Left ventricle myocardium inferior (tissue), 1 donor: ENCODE measurements at regions not wholly inside any gene's neighbourhood (a gene's known extent, or its start where the extent isn't known, plus 50 kb on each side); places are given as distances from the start of the nearest gene placed in this dataset.

Experiments used
- DNase-seq: peaks from one replicate; pipeline ENCODE4 v3.0.0-alpha.2; 2020
- H3K27ac ChIP-seq: fragments of 200-600 bp; replicated peaks from 2 replicates; pipeline ENCODE4 v1.8.0; 2021
- H3K27me3 ChIP-seq: fragments of 200-600 bp; 2 replicates; pipeline ENCODE4 v1.8.0; 2021; ENCODE audit warnings: low read depth
- H3K36me3 ChIP-seq: fragments of 200-600 bp; 2 replicates; pipeline ENCODE4 v1.8.0; 2021
- H3K4me1 ChIP-seq: fragments of 200-600 bp; 2 replicates; pipeline ENCODE4 v1.8.0; 2021
- H3K4me3 ChIP-seq: fragments of 200-600 bp; 2 replicates; pipeline ENCODE4 v1.8.0; 2021; ENCODE audit warnings: mild to moderate bottlenecking, moderate library complexity
- H3K9me3 ChIP-seq: fragments of 200-600 bp; replicated peaks from 2 replicates; pipeline ENCODE4 v1.8.0; 2021
- CTCF ChIP-seq: fragments of 200-600 bp; IDR thresholded peaks from 2 replicates; pipeline ENCODE4 v1.8.0; 2021; ENCODE audit warnings: antibody characterized with exemption, mild to moderate bottlenecking, borderline replicate concordance
- intact Hi-C: fragments of 100-400 bp; cut with micrococcal nuclease; formaldehyde crosslinking; loops from one replicate; pipeline ENCODE4 v1.11.0; 2022
- donor health status: DM: no; HTN: yes; CAD: no; lungs with severe emphysema.

DNA sequence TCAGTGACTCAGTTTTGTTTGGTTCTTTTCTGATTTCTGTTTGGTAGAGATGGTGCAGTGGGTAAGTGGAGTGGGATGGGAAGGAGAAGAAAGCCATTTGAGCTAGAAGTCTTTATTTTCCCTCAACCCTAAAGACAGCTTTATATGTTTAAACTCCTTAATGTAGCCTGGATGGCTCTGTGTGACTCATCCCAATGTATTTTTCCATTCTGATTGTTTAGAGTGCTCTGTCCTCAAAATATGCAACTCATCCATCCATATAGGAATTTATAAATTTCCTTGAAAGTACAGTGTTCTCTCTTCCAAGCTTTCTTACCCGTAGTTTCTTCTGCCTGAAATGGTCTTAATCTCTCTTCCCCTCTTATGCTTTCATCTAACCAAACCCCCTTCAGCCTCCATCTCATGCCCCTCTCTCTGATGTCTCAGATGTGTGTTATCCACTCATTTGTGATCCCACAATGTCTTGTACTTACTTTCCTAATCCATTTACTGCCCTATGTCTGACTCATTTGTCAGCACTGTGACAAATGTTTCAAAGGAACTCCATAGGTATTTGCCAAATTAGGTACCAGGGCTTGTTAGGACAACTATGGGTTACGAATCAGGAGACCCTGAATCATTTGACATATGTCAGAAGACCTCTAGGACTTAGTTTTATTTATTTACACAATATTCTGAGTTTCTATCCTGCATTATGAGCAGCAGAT lies 217.5 kb upstream of the SGCD start:
- no peak for TF ChIP-seq CTCF
- Histone ChIP-seq H3K27ac (no peak overlapping the region), H3K27me3 (no peaks in the 10 kb centered on the region), H3K4me3 (no peak overlapping the region), H3K4me1 (no peaks in the 10 kb centered on the region), H3K36me3 (no peaks in the 10 kb centered on the region), H3K9me3 (no peaks in the 10 kb centered on the region)
- no peak for DNase-seq
- intact Hi-C loops = no loop called here

GRCh38 chr5:156119692-156120091 lies 207.3 kb upstream of the SGCD start:
- Histone ChIP-seq H3K4me3 (no peak overlapping the region), H3K27ac (no peak overlapping the region), H3K4me1 (peaks cover 21% of the 10 kb centered on the region), H3K27me3 (no peaks in the 10 kb centered on the region), H3K36me3 (no peaks in the 10 kb centered on the region), H3K9me3 (no peaks in the 10 kb centered on the region)
- DNase-seq = no peak
- intact Hi-C loops = no loop called here
- TF ChIP-seq CTCF = no peak

- no peak overlapping the region for H3K27ac ChIP-seq
These were observed 206.2 kb upstream of the SGCD start for GRCh38 chr5:156120777-156121176.

DNA sequence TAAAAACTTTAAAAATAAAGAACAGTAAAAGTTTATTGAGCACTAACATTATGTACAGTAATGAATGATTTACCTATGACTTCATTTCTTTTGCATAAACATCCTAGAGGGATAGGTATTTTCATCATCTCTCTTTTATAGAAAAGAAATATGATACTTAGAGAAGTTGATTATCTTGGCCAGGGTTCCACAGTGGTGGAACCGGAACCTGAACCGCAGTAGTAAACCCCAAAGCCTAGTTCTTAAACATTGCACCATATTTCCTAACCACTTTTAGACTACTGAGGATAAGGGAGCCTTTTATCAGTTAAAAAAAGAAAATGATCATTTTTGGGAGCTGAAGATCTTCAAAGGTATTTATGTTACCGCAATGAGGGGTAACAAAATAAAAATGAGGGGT lies 205.7 kb upstream of the SGCD start:
- H3K4me1 ChIP-seq = peaks cover 21% of the 10 kb centered on the region
- no peak for DNase-seq
- intact Hi-C loops = no loop called here
- no peaks in the 10 kb centered on the region for H3K27me3 ChIP-seq
- no peaks in the 10 kb centered on the region for H3K9me3 ChIP-seq
- H3K36me3 ChIP-seq = no peaks in the 10 kb centered on the region
- no peak for TF ChIP-seq CTCF
- no peak overlapping the region for H3K27ac ChIP-seq
- no peak overlapping the region for H3K4me3 ChIP-seq

More at GRCh38 chr5:156120777-156121176, 206.2 kb upstream of the SGCD start:
- no peak for DNase-seq
- Histone ChIP-seq H3K36me3 (no peaks in the 10 kb centered on the region), H3K4me3 (no peak overlapping the region), H3K4me1 (peaks cover 21% of the 10 kb centered on the region), H3K27me3 (no peaks in the 10 kb centered on the region), H3K9me3 (no peaks in the 10 kb centered on the region)
- intact Hi-C loops = no loop called here
- no peak for TF ChIP-seq CTCF

DNA sequence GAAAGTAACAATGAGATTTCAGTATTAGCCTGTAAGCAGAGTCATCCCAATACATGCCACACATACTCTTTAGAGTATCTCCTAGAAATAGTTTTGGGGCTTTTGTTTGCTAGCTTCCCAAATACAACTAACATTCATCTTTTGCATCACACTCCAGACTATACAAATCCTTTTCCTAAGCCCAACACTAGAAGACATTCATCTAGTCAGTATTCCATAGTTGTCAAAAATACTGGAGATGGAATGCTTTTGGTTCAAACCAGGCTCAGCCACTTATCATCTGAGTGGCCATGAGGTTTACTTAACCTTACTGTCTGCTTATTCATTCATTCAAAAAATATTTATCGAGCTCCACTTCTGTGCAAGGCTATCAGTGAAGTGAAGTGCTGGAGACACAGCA lies 205.1 kb upstream of the SGCD start:
- H3K4me3 ChIP-seq = no peak overlapping the region
- H3K36me3 ChIP-seq = no peaks in the 10 kb centered on the region
- H3K9me3 ChIP-seq = no peaks in the 10 kb centered on the region
- H3K27ac ChIP-seq = no peak overlapping the region
- DNase-seq = no peak
- no peaks in the 10 kb centered on the region for H3K27me3 ChIP-seq
- TF ChIP-seq CTCF = no peak
- peaks cover 21% of the 10 kb centered on the region for H3K4me1 ChIP-seq
- intact Hi-C loops = no loop called here
